Mucosa of rectum (tissue), 2 donors: ENCODE measurements at regions not wholly inside any gene's neighbourhood (a gene's known extent, or its start where the extent isn't known, plus 50 kb on each side); places are given as distances from the start of the nearest gene placed in this dataset.

ENCODE experiments used
- H3K27ac ChIP-seq, 2 donors: one replicate each; pipeline ENCODE4 v1.7.0; 2013; ENCODE audit warnings: inconsistent platforms in 2 of 2, low read depth in 2 of 2, low read length in 2 of 2
- H3K27me3 ChIP-seq, 2 donors: one replicate each; pipeline ENCODE4 v1.7.0; 2013; ENCODE audit warnings: low read length in 2 of 2; ENCODE audit not compliant: control insufficient read depth in 2 of 2, insufficient read depth in 2 of 2
- H3K36me3 ChIP-seq, 2 donors: one replicate each; pipeline ENCODE4 v1.7.0; 2013; ENCODE audit warnings: low read length in 2 of 2; ENCODE audit not compliant: control insufficient read depth in 2 of 2, insufficient read depth in 2 of 2
- H3K4me1 ChIP-seq, 2 donors: one replicate each; pipeline ENCODE4 v1.7.0; 2013; ENCODE audit warnings: low read length in 2 of 2, mild to moderate bottlenecking in 1 of 2; ENCODE audit not compliant: control insufficient read depth in 2 of 2, insufficient read depth in 2 of 2
- H3K4me3 ChIP-seq, 2 donors: one replicate each; pipeline ENCODE4 v1.7.0; 2013; ENCODE audit warnings: low read length in 2 of 2
- H3K9ac ChIP-seq, 2 donors: one replicate each; pipeline ENCODE4 v1.7.0; 2013; ENCODE audit warnings: low read length in 2 of 2, low read depth in 1 of 2, mild to moderate bottlenecking in 1 of 2
- H3K9me3 ChIP-seq, 2 donors: one replicate each; pipeline ENCODE4 v1.7.0; 2013; ENCODE audit warnings: low read length in 2 of 2; ENCODE audit not compliant: control insufficient read depth in 2 of 2
- donor health status: healthy.
- donor health status: Normal muscosa, but diverticular disease.

GRCh38 chr13:89752394-89752793 lies 1595.1 kb upstream of the MIR17HG start:
- Histone ChIP-seq H3K27ac (no peak overlapping the region), H3K36me3 (no peaks in the 10 kb centered on the region), H3K9me3 (peaks cover 0 to 4% of the 10 kb centered on the region in 2 donors), H3K4me1 (no peaks in the 10 kb centered on the region), H3K4me3 (no peak overlapping the region), H3K9ac (no peak overlapping the region), H3K27me3 (no peaks in the 10 kb centered on the region)

- H3K9me3 ChIP-seq, result peaks cover 0 to 4% of the 10 kb centered on the region in 2 donors
- no peaks in the 10 kb centered on the region for H3K36me3 ChIP-seq
- H3K27ac ChIP-seq, result no peak overlapping the region
- no peaks in the 10 kb centered on the region for H3K4me1 ChIP-seq
- no peak overlapping the region for H3K4me3 ChIP-seq
- H3K27me3 ChIP-seq, result no peaks in the 10 kb centered on the region
- H3K9ac ChIP-seq, result no peak overlapping the region
These were observed 1591.6 kb upstream of the MIR17HG start for GRCh38 chr13:89755729-89756492.

GRCh38 chr13:89763005-89763404 lies 1584.5 kb upstream of the MIR17HG start:
- no peaks in the 10 kb centered on the region for H3K4me1 ChIP-seq
- H3K4me3 ChIP-seq, result no peak overlapping the region
- no peaks in the 10 kb centered on the region for H3K27me3 ChIP-seq
- H3K9ac ChIP-seq, result no peak overlapping the region
- H3K9me3 ChIP-seq, result no peaks in the 10 kb centered on the region
- no peak overlapping the region for H3K27ac ChIP-seq
- no peaks in the 10 kb centered on the region for H3K36me3 ChIP-seq

DNA sequence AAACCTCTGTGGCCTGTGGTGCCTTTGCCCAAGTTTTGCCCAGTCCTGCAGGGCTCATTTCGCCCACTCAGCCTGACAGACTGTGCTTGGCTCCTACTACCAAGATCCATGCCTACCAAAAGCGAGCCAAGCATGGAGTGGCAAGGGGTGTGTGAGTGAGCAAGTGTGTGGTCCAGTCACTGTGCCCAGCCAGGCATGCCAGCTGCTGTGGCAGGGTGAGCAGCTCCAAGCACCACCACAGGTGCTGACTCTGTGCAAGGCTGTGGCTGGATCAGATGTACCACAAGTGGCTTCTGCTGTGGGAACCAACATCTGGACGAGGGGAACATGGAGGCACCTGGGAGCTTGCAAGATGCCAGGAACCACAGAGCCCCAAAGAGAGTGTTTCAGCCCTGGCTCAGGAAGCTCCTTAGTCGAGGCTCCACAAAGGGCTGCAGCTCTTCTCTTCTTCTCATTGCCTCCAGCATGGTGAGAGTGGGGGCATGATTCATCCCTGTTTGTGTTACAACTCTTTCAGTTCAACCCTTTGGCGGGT lies 1564.2 kb upstream of the MIR17HG start:
- Histone ChIP-seq H3K27ac (no peak overlapping the region), H3K9ac (no peak overlapping the region), H3K4me1 (no peaks in the 10 kb centered on the region), H3K4me3 (no peak overlapping the region), H3K9me3 (no peaks in the 10 kb centered on the region), H3K27me3 (no peaks in the 10 kb centered on the region), H3K36me3 (no peaks in the 10 kb centered on the region)

GRCh38 chr13:89784161-89784809 lies 1563.2 kb upstream of the MIR17HG start:
- no peaks in the 10 kb centered on the region for H3K27me3 ChIP-seq
- no peak overlapping the region for H3K4me3 ChIP-seq
- H3K9ac ChIP-seq, result no peak overlapping the region
- no peaks in the 10 kb centered on the region for H3K9me3 ChIP-seq
- H3K27ac ChIP-seq, result no peak overlapping the region
- no peaks in the 10 kb centered on the region for H3K36me3 ChIP-seq
- H3K4me1 ChIP-seq, result no peaks in the 10 kb centered on the region

DNA sequence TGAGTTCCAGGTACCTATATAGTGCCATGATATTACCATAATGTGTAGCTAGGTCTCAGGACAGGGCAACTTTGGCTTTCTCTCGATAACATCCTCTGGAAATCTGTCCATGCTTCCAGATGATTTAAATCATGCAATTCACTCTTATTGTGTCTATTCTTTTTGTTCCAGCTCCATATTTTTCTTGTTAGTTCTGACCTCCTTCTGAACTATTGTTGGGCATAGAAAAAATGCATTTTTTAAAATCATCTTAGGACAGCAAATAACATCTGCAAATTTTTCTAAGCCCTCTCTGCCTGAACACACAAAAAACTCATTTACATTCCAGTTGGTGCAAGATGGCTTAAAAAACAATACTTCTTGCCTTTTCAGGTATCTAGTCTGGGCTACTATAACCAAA lies 1561.0 kb upstream of the MIR17HG start:
- Histone ChIP-seq H3K4me3 (no peak overlapping the region), H3K4me1 (no peaks in the 10 kb centered on the region), H3K27me3 (no peaks in the 10 kb centered on the region), H3K36me3 (no peaks in the 10 kb centered on the region), H3K9me3 (no peaks in the 10 kb centered on the region), H3K27ac (no peak overlapping the region), H3K9ac (no peak overlapping the region)

DNA sequence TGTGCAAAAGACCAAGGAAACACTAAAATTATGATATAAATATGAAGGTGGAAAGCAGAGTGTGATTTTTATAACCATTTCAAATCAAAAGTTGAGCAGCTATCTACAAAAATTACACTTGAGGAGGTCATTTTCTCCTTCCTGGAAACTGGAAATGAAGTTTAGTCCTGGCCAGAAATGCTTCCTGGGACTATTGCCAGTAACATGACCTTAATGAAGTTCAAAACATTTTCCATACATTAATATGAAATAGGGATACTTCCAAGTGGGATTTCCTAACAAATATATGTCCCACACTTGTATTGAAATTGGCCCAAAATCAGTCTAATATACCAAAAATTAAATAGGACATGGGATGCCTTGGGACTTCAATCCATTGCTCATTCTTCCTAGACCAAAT lies 1556.8 kb upstream of the MIR17HG start:
- Histone ChIP-seq H3K4me1 (no peaks in the 10 kb centered on the region), H3K27me3 (no peaks in the 10 kb centered on the region), H3K27ac (no peak overlapping the region), H3K4me3 (no peak overlapping the region), H3K9ac (no peak overlapping the region), H3K36me3 (no peaks in the 10 kb centered on the region), H3K9me3 (no peaks in the 10 kb centered on the region)

GRCh38 chr13:89791971-89792630 lies 1555.4 kb upstream of the MIR17HG start:
- H3K27me3 ChIP-seq, result no peaks in the 10 kb centered on the region
- H3K27ac ChIP-seq, result no peak overlapping the region
- no peak overlapping the region for H3K4me3 ChIP-seq
- H3K9ac ChIP-seq, result no peak overlapping the region
- H3K4me1 ChIP-seq, result no peaks in the 10 kb centered on the region
- no peaks in the 10 kb centered on the region for H3K9me3 ChIP-seq
- no peaks in the 10 kb centered on the region for H3K36me3 ChIP-seq

DNA sequence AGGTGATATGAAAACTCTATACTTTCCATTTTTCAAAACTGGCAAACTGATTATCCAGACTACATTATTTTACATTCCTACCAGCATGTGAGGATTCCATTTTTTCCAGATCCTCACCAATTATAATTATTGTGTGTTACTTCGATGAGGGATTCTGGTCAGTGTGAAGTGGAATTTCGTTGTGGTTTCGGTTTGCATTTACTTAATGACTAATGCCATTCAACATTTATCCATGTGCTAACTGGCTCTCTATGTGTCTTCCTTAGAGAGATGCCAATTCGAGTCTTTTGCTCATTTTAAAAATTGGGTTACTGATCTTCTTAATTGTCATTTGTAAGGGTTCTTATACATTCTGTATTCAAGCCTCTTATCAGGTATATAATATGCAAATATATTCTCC lies 1551.3 kb upstream of the MIR17HG start:
- no peak overlapping the region for H3K27ac ChIP-seq
- H3K4me1 ChIP-seq, result no peaks in the 10 kb centered on the region
- no peaks in the 10 kb centered on the region for H3K9me3 ChIP-seq
- no peak overlapping the region for H3K4me3 ChIP-seq
- no peak overlapping the region for H3K9ac ChIP-seq
- H3K36me3 ChIP-seq, result no peaks in the 10 kb centered on the region
- no peaks in the 10 kb centered on the region for H3K27me3 ChIP-seq

DNA sequence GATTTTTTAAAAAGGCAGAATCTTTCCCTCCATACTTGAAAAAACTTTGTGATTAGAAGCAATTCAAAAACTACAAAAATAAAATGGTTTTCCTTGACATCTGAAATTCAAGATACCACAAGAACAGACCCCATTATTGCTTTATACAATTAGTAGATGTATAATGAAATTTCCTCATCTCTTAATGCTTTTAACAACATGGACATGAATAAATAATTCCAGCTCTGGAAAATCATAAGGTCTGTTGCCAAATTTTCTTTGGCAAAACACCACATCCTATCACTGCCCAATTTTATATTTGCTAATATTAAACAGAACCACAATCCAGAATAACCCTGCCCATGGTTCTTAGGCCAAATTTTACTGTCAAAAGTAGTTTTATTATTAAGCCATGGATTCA lies 1543.6 kb upstream of the MIR17HG start:
- no peak overlapping the region for H3K27ac ChIP-seq
- no peaks in the 10 kb centered on the region for H3K4me1 ChIP-seq
- no peak overlapping the region for H3K4me3 ChIP-seq

More for the DNA sequence above, 1543.6 kb upstream of the MIR17HG start:
- Histone ChIP-seq H3K27me3 (no peaks in the 10 kb centered on the region), H3K9ac (no peak overlapping the region), H3K9me3 (no peaks in the 10 kb centered on the region), H3K36me3 (no peaks in the 10 kb centered on the region)
